Activated naive CD4-positive, alpha-beta T cell treated with anti-CD3 and anti-CD28 coated beads, Interleukin-2, amount 50 U/mL, for 24 hours (primary cell): ENCODE measurements at regions not wholly inside any gene's neighbourhood (a gene's known extent, or its start where the extent isn't known, plus 50 kb on each side); places are given as distances from the start of the nearest gene placed in this dataset.

Source experiments
- H3K27ac Mint-ChIP-seq: one replicate; pipeline ENCODE4 v1.8.0; 2021; ENCODE audit warnings: mild to moderate bottlenecking, mixed read lengths
- H3K27me3 Mint-ChIP-seq: one replicate; pipeline ENCODE4 v1.8.0; 2021; ENCODE audit warnings: mixed read lengths
- H3K36me3 Mint-ChIP-seq: one replicate; pipeline ENCODE4 v1.8.0; 2021; ENCODE audit warnings: mixed read lengths
- H3K4me1 Mint-ChIP-seq: one replicate; pipeline ENCODE4 v1.8.0; 2021; ENCODE audit warnings: mixed read lengths
- H3K4me3 Mint-ChIP-seq: one replicate; pipeline ENCODE4 v1.8.0; 2021; ENCODE audit warnings: mild to moderate bottlenecking, mixed read lengths
- H3K9me3 Mint-ChIP-seq: one replicate; pipeline ENCODE4 v1.8.0; 2021; ENCODE audit warnings: mixed read lengths

- H3K27me3 Mint-ChIP-seq: no peaks in the 10 kb centered on the region
- no peaks in the 10 kb centered on the region for H3K36me3 Mint-ChIP-seq
- peaks cover 5% of the 10 kb centered on the region for H3K9me3 Mint-ChIP-seq
- no peak overlapping the region for H3K27ac Mint-ChIP-seq
- H3K4me3 Mint-ChIP-seq: no peak overlapping the region
- no peaks in the 10 kb centered on the region for H3K4me1 Mint-ChIP-seq
These were observed 1158.1 kb upstream of the TENM4 start for GRCh38 chr11:80598905-80599304.

GRCh38 chr11:80596291-80596810 lies 1155.5 kb upstream of the TENM4 start:
- Mint-ChIP-seq H3K4me3 (no peak overlapping the region), H3K27me3 (no peaks in the 10 kb centered on the region), H3K36me3 (no peaks in the 10 kb centered on the region), H3K9me3 (peaks cover 5% of the 10 kb centered on the region), H3K4me1 (no peaks in the 10 kb centered on the region), H3K27ac (no peak overlapping the region)

DNA sequence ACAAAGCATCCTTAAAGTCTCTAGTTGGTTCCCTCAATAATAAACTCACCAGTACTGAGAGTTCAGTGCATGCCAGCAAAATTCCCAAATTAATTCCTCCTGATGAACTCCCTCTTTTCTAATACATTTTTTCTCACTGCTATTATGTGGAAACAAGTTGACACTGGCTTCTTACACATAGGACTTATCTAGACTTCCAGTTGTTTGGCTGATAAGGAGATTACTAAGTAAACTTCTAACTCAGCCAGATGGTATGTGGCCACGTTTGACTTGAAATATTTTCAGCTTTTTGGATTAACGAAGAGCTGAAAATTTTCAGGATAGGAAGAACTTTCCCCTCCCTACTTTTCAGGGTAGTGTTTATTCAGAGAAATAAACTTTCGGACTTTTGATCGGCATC lies 1154.2 kb upstream of the TENM4 start:
- Mint-ChIP-seq H3K27ac (no peak overlapping the region), H3K4me3 (no peak overlapping the region), H3K9me3 (peaks cover 10% of the 10 kb centered on the region), H3K27me3 (no peaks in the 10 kb centered on the region), H3K4me1 (no peaks in the 10 kb centered on the region), H3K36me3 (no peaks in the 10 kb centered on the region)

DNA sequence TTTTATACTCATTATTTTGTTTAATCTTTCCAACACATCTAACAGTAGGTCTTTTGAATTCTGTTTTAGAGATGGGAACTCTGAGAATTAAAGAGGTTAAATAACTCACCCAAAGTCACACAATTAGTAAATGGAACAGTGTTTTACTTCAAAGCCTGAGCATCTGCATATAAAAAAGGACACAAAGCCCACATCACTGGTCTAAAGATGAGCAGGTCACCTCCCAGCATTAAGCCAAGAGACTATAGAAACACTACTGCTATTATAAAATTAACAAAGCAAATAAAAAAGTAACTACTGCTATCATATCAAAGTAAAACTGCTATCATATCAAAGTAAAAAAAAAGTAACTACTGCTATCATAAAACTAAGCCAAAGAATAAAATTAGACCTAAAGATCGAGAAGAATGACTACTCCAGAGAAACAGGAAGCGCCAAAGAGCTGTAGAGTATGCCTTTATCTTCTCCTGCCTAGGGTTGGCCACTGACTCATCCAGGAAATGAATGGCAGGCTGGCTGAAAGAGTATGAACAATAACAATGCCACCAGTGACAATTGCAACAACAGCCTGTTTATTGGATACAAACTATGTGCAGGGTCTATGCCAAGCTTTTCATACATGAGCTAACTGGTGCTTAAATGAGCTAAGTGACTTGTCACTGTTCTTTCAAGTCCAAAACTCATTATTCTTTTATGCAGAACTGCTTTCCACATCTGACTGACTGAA lies 1153.0 kb upstream of the TENM4 start:
- Mint-ChIP-seq H3K27ac (no peak overlapping the region), H3K27me3 (no peaks in the 10 kb centered on the region), H3K4me1 (no peaks in the 10 kb centered on the region)

DNA sequence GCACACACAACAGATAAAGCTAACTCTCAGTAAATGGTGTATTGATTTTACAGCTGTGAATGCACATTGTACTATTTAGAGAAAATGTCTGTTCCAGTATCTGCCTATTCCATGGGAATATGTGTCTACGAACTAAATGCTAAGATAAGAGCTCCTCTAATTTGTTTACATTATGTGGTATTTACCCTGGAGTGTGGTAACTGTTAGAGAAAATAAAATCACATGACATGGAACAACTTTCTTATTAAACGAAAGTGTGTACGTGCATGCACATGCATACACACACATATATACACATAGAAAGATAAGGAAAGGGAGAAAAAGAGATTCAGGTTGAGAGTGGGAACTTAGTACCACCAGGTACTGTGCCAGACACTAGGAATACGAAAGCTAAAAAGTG lies 1151.7 kb upstream of the TENM4 start:
- Mint-ChIP-seq H3K27me3 (no peaks in the 10 kb centered on the region), H3K27ac (no peak overlapping the region), H3K4me1 (no peaks in the 10 kb centered on the region), H3K9me3 (peaks cover 10% of the 10 kb centered on the region), H3K36me3 (no peaks in the 10 kb centered on the region), H3K4me3 (no peak overlapping the region)

More for the DNA sequence above, 1153.0 kb upstream of the TENM4 start:
- H3K9me3 Mint-ChIP-seq: peaks cover 10% of the 10 kb centered on the region
- no peaks in the 10 kb centered on the region for H3K36me3 Mint-ChIP-seq
- H3K4me3 Mint-ChIP-seq: no peak overlapping the region

- Mint-ChIP-seq H3K9me3 (peaks cover 12% of the 10 kb centered on the region), H3K27me3 (no peaks in the 10 kb centered on the region), H3K4me1 (no peaks in the 10 kb centered on the region), H3K27ac (no peak overlapping the region), H3K4me3 (no peak overlapping the region), H3K36me3 (no peaks in the 10 kb centered on the region)
These were observed 1147.1 kb upstream of the TENM4 start for GRCh38 chr11:80587906-80588305.

- Mint-ChIP-seq H3K36me3 (no peaks in the 10 kb centered on the region), H3K27ac (no peak overlapping the region), H3K4me1 (no peaks in the 10 kb centered on the region)
These were observed 1145.6 kb upstream of the TENM4 start for GRCh38 chr11:80586464-80586863.

DNA sequence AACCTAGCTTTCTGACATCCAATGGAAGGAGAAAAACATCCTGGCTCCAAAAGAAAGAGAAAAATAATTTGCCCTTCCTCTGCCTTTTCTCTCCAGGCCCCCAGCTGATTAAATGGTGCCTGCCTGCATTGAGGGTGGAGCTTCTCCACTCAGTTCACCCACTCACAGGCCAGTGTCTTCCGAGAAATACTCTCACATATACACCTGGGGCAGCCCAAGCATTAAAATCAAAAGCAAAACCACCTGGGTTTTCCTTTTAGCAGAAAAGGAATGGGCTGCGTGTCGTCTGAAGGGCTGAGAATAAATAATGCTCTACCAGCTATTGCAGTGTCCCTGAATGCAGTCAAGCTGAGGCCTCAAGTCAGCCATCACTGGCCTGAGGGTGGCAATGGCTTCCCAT lies 1143.8 kb upstream of the TENM4 start:
- no peak overlapping the region for H3K4me3 Mint-ChIP-seq
- no peaks in the 10 kb centered on the region for H3K36me3 Mint-ChIP-seq
- no peaks in the 10 kb centered on the region for H3K27me3 Mint-ChIP-seq
- H3K9me3 Mint-ChIP-seq: peaks cover 12% of the 10 kb centered on the region
- H3K4me1 Mint-ChIP-seq: no peaks in the 10 kb centered on the region
- no peak overlapping the region for H3K27ac Mint-ChIP-seq

More at GRCh38 chr11:80586464-80586863, 1145.6 kb upstream of the TENM4 start:
- peaks cover 12% of the 10 kb centered on the region for H3K9me3 Mint-ChIP-seq
- no peak overlapping the region for H3K4me3 Mint-ChIP-seq
- no peaks in the 10 kb centered on the region for H3K27me3 Mint-ChIP-seq

DNA sequence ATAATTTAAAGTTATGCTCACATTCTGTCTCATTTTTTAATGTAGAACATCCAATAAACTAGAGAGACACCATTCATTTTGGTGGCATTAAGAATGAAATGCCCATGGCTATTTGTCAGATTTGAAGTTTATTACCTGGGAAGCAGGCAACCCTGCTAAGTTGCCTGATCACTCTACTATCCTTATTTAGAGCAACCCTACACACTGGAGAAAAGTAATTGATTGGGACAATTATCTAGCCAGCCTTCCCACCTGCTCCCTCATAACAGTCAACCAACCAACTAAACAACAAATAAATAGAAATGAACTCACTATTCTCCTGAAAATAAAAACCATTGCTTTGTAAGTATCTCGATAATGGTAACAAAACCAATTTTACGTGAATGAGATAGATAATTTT lies 1129.0 kb upstream of the TENM4 start:
- H3K4me1 Mint-ChIP-seq: no peaks in the 10 kb centered on the region
- no peaks in the 10 kb centered on the region for H3K36me3 Mint-ChIP-seq
- no peak overlapping the region for H3K4me3 Mint-ChIP-seq
- H3K9me3 Mint-ChIP-seq: peaks cover 14% of the 10 kb centered on the region
- no peaks in the 10 kb centered on the region for H3K27me3 Mint-ChIP-seq
- H3K27ac Mint-ChIP-seq: no peak overlapping the region

DNA sequence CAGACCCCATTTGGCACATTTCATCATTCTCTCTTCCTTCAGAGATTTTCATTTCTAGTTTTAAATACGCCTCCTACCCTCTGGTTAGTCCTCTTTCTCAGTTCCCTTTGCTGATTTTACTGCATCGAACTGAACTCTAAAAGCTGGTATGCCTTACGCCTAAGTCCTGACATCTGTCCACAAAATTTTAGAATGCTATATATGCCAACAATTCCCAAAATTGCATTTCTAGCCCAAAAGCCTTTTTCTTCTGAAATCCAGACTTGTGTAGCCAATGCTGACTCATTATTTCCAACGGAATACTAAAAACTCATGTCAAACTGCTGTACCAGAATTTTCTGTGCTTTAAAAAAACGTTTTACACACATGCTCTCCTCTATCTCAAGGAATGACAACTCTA lies 1124.4 kb upstream of the TENM4 start:
- Mint-ChIP-seq H3K36me3 (no peaks in the 10 kb centered on the region), H3K27ac (no peak overlapping the region), H3K9me3 (no peaks in the 10 kb centered on the region), H3K27me3 (no peaks in the 10 kb centered on the region), H3K4me1 (no peaks in the 10 kb centered on the region), H3K4me3 (no peak overlapping the region)

- Mint-ChIP-seq H3K27me3 (no peaks in the 10 kb centered on the region), H3K4me1 (no peaks in the 10 kb centered on the region), H3K4me3 (no peak overlapping the region), H3K36me3 (no peaks in the 10 kb centered on the region), H3K9me3 (peaks cover 5% of the 10 kb centered on the region), H3K27ac (no peak overlapping the region)
These were observed 1121.8 kb upstream of the TENM4 start for GRCh38 chr11:80562523-80563125.

DNA sequence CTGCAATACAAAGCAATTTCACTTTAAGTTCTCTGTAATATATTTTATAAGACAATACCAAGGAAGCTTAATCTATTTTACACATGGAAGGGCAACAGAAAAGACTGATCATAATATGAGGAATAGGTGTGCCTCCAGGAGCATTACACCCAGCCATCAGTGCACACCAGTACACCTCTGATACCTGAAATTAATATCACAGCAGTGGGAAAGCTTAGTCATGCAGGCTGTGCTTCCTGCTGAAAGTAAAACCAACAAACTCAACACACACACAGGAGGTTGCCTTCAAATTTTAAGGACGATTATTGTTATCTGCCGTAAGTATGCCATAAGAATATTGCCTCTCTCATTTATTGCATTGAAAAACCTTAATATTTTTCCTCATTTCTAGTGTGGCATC lies 1119.1 kb upstream of the TENM4 start:
- Mint-ChIP-seq H3K36me3 (no peaks in the 10 kb centered on the region), H3K9me3 (peaks cover 5% of the 10 kb centered on the region), H3K27me3 (no peaks in the 10 kb centered on the region), H3K4me1 (no peaks in the 10 kb centered on the region), H3K4me3 (no peak overlapping the region), H3K27ac (no peak overlapping the region)

DNA sequence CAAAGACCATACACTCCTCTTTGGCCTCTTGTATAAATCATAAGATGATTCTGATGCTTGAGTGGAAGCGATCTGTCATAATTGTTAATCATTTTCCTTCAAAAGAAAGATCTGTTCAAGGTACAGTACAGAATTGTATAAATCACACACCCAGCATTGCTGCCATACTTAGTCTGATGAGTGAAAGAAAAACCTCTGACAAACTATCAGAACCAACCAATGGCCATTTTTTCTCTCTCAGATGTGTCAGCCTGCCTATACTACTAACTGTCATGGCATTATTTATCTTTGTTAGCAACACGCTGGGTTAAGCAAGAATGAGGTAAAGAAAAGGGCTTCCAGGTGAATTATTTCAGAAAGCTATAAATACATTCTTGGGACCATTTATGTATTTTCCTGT lies 1112.7 kb upstream of the TENM4 start:
- Mint-ChIP-seq H3K9me3 (no peaks in the 10 kb centered on the region), H3K4me3 (no peak overlapping the region), H3K36me3 (no peaks in the 10 kb centered on the region), H3K4me1 (no peaks in the 10 kb centered on the region), H3K27ac (no peak overlapping the region), H3K27me3 (no peaks in the 10 kb centered on the region)

GRCh38 chr11:80542704-80543103 lies 1101.9 kb upstream of the TENM4 start:
- H3K36me3 Mint-ChIP-seq: no peaks in the 10 kb centered on the region
- H3K27me3 Mint-ChIP-seq: no peaks in the 10 kb centered on the region
- H3K4me3 Mint-ChIP-seq: no peak overlapping the region
- no peaks in the 10 kb centered on the region for H3K4me1 Mint-ChIP-seq
- H3K27ac Mint-ChIP-seq: no peak overlapping the region
- no peaks in the 10 kb centered on the region for H3K9me3 Mint-ChIP-seq

- Mint-ChIP-seq H3K9me3 (no peaks in the 10 kb centered on the region), H3K4me3 (no peak overlapping the region), H3K36me3 (no peaks in the 10 kb centered on the region), H3K4me1 (no peaks in the 10 kb centered on the region), H3K27ac (no peak overlapping the region), H3K27me3 (no peaks in the 10 kb centered on the region)
These were observed 1097.2 kb upstream of the TENM4 start for GRCh38 chr11:80538040-80538439.

GRCh38 chr11:80533463-80533862 lies 1092.6 kb upstream of the TENM4 start:
- Mint-ChIP-seq H3K27me3 (no peaks in the 10 kb centered on the region), H3K36me3 (no peaks in the 10 kb centered on the region), H3K9me3 (no peaks in the 10 kb centered on the region), H3K4me3 (no peak overlapping the region), H3K4me1 (no peaks in the 10 kb centered on the region), H3K27ac (no peak overlapping the region)
